ENCODE measurements at regions not wholly inside any gene's neighbourhood (a gene's known extent, or its start where the extent isn't known, plus 50 kb on each side); places are given as distances from the start of the nearest gene placed in this dataset.

DNA sequence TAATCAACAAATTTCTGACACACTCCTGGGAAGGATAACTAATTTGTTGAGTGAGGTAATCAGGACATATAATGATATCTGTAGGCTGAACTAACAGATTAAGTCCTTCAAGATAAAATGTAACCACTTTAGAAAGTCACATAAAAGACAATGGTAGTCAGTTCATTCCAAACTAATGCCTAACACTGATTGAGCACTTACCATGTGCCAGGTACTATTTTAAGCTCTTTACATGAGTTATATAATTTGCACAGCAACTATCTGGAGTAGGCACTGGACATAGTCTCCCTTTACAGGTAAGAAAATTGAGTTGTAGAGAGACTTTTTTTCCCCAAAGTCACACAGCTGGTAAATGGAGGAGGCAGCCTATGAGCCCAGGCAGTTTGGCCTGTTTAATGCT lies 211.2 kb upstream of the CFAP20DC start:
- TF ChIP-seq, protein P1, sequence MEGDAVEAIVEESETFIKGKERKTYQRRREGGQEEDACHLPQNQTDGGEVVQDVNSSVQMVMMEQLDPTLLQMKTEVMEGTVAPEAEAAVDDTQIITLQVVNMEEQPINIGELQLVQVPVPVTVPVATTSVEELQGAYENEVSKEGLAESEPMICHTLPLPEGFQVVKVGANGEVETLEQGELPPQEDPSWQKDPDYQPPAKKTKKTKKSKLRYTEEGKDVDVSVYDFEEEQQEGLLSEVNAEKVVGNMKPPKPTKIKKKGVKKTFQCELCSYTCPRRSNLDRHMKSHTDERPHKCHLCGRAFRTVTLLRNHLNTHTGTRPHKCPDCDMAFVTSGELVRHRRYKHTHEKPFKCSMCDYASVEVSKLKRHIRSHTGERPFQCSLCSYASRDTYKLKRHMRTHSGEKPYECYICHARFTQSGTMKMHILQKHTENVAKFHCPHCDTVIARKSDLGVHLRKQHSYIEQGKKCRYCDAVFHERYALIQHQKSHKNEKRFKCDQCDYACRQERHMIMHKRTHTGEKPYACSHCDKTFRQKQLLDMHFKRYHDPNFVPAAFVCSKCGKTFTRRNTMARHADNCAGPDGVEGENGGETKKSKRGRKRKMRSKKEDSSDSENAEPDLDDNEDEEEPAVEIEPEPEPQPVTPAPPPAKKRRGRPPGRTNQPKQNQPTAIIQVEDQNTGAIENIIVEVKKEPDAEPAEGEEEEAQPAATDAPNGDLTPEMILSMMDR (IDR thresholded peaks at IDR 0.05) = no peak
- H3K27me3 Mint-ChIP-seq (ENCODE audit: unreplicated experiment) = peaks cover 5% of the 10 kb centered on the region
- no peak for DNase-seq (ENCODE audit: extremely low spot score, unreplicated experiment)
- no peak overlapping the region for H3K27ac Mint-ChIP-seq (ENCODE audit: unreplicated experiment)
- no peaks in the 10 kb centered on the region for H3K9me3 Mint-ChIP-seq (ENCODE audit: unreplicated experiment)
- no peaks in the 10 kb centered on the region for H3K36me3 Mint-ChIP-seq (ENCODE audit: unreplicated experiment)
- H3K4me3 Mint-ChIP-seq (ENCODE audit: unreplicated experiment) = no peak overlapping the region
- H3K4me1 Mint-ChIP-seq (ENCODE audit: unreplicated experiment) = peaks cover 3% of the 10 kb centered on the region

DNA sequence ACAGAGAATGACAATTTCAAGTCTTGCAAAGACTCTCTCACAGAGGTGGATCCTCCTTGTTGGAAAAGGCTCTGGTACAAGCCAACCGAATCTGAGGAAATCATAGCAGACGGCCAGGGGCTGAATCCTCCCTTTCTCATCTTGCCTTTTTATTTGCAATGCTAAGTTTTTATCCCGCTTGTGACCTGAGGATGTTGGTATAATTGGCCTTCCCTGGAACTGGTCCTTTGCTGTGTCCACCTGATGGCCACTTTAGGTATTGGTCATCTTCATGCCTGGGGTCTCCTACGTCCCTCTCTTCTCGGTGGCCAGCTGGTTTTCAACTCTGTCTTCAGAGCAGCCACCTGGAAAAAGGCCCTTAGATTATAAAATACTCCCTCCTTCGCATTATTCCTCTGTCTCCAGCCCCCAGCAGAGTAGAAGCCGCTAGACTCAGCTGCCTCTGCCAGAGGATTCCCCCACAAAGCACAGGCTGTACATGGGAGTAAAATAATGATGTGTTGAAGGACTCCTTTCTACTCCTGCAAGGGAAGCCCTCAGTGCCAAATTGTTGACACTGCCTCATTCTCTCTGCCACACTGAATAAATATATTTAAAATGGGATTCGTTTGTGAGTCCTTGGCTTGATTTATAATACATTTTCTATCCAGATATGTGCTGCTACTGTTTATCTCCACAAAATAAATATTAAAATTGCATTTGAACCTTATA lies 208.9 kb upstream of the CFAP20DC start:
- Mint-ChIP-seq H3K9me3 (ENCODE audit: unreplicated experiment) (no peaks in the 10 kb centered on the region), H3K36me3 (ENCODE audit: unreplicated experiment) (no peaks in the 10 kb centered on the region), H3K27me3 (ENCODE audit: unreplicated experiment) (peaks cover 5% of the 10 kb centered on the region), H3K4me1 (ENCODE audit: unreplicated experiment) (no peaks in the 10 kb centered on the region), H3K4me3 (ENCODE audit: unreplicated experiment) (no peak overlapping the region), H3K27ac (ENCODE audit: unreplicated experiment) (no peak overlapping the region)
- TF ChIP-seq, protein P1 (IDR thresholded peaks at IDR 0.05) = no peak
- DNase-seq (ENCODE audit: extremely low spot score, unreplicated experiment) = no peak

DNA sequence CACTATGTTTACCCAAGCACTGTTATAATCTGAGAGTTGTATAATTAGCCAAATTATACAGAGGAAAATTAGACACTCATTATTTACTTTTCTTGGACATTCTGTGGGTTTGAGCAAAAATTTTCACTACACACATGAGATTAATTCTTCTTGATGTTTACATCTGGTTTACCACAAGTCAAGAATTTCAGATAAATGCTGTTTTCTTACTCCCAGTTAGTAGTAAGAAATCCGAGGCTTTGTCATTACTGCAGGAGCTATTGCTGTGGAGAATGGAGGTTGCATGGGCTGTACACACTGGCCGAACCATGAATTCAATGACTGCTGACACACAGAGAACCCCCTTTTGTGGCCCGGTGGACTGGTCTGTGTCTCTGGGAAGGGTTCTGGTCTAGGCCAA lies 207.7 kb upstream of the CFAP20DC start:
- Mint-ChIP-seq H3K4me3 (ENCODE audit: unreplicated experiment) (no peak overlapping the region), H3K36me3 (ENCODE audit: unreplicated experiment) (no peaks in the 10 kb centered on the region), H3K9me3 (ENCODE audit: unreplicated experiment) (no peaks in the 10 kb centered on the region), H3K4me1 (ENCODE audit: unreplicated experiment) (no peaks in the 10 kb centered on the region), H3K27me3 (ENCODE audit: unreplicated experiment) (peaks cover 5% of the 10 kb centered on the region), H3K27ac (ENCODE audit: unreplicated experiment) (no peak overlapping the region)
- TF ChIP-seq, protein P1 (IDR thresholded peaks at IDR 0.05) = no peak
- no peak for DNase-seq (ENCODE audit: extremely low spot score, unreplicated experiment)

DNA sequence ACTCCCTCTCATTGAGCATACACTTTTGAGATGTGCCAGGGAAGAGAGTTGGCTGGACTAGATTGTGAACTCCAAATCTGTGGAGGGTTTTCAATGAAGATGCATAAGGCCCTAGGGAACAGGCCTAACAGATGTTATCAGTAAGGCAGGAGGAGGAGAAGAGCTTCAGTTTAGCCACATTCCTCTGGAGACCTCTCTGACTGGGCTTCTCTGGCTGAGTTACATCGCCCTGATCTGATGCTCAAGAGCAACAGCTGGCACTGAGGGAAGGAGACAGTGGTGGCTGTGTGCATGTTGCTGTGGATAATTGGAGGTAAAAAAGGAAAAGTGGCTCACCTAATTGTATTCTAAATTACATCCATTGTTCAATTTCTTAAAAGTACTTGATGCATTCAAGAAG lies 206.4 kb upstream of the CFAP20DC start:
- Mint-ChIP-seq H3K27me3 (ENCODE audit: unreplicated experiment) (peaks cover 5% of the 10 kb centered on the region), H3K4me3 (ENCODE audit: unreplicated experiment) (no peak overlapping the region), H3K27ac (ENCODE audit: unreplicated experiment) (no peak overlapping the region), H3K9me3 (ENCODE audit: unreplicated experiment) (no peaks in the 10 kb centered on the region), H3K36me3 (ENCODE audit: unreplicated experiment) (no peaks in the 10 kb centered on the region), H3K4me1 (ENCODE audit: unreplicated experiment) (no peaks in the 10 kb centered on the region)
- DNase-seq (ENCODE audit: extremely low spot score, unreplicated experiment) = no peak
- TF ChIP-seq, protein P1 (IDR thresholded peaks at IDR 0.05) = no peak

DNA sequence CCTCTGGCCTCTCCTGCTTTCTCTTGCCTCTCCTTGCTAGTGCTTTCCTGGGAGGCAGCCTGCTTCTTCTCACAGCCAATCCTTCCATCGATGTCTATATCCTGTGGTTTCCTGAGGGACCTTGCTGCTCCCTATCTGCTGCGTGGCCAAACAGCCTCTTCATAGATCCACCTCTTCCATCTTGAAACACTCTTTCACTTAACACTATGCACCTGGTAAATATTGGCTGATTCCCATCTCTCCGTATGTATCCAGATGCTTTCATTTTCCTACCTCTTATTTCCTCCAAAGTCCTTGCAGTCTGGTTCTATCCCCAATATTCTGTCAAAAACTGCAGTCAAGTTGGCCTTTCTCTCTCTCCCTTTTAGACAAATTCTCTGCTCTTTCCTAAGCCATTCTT lies 205.2 kb upstream of the CFAP20DC start:
- no peaks in the 10 kb centered on the region for H3K4me1 Mint-ChIP-seq (ENCODE audit: unreplicated experiment)
- no peak overlapping the region for H3K4me3 Mint-ChIP-seq (ENCODE audit: unreplicated experiment)
- DNase-seq (ENCODE audit: extremely low spot score, unreplicated experiment) = no peak
- H3K27me3 Mint-ChIP-seq (ENCODE audit: unreplicated experiment) = peaks cover 5% of the 10 kb centered on the region
- no peaks in the 10 kb centered on the region for H3K36me3 Mint-ChIP-seq (ENCODE audit: unreplicated experiment)
- TF ChIP-seq, protein P1 (IDR thresholded peaks at IDR 0.05) = no peak
- no peaks in the 10 kb centered on the region for H3K9me3 Mint-ChIP-seq (ENCODE audit: unreplicated experiment)
- no peak overlapping the region for H3K27ac Mint-ChIP-seq (ENCODE audit: unreplicated experiment)

Measured in osteocyte (in vitro differentiated cells).